HL-60 (cell line): ENCODE measurements at regions not wholly inside any gene's neighbourhood (a gene's known extent, or its start where the extent isn't known, plus 50 kb on each side); places are given as distances from the start of the nearest gene placed in this dataset.

ENCODE experiments used
- CTCF ChIP-seq: IDR thresholded peaks from one replicate; pipeline ENCODE4 v1.5.1; 2011; ENCODE audit warnings: low read length, control low read depth, inconsistent platforms; ENCODE audit not compliant: insufficient read depth
- POLR2AphosphoS5 ChIP-seq: IDR thresholded peaks from 2 replicates; pipeline ENCODE4 v1.6.1; 2012; ENCODE audit warnings: low read depth

GRCh38 chr15:66963710-66964109 is 101.7 kb upstream of the SMAD3 start:
- TF ChIP-seq CTCF (no peak), POLR2AphosphoS5 (no peak)
